ENCODE measurements at regions not wholly inside any gene's neighbourhood (a gene's known extent, or its start where the extent isn't known, plus 50 kb on each side); places are given as distances from the start of the nearest gene placed in this dataset.

DNA sequence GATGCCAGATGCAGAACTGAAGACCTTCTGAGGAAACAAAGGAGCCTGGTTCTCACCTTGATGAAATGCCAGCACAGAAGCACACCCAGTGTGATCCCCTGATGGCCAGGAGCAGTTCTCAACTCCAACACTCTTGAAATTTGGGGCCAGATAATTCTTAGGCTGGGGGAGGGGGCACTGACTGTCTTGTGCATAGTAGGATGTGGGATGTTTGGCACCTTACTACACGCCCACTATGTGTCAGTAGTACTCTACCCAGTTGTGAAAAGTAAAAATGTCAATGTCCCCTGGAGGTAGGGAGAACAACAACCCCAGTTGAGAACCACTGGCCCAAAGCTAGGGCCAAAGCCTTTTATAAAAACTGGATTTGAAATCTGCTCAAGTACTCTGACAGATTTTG lies 398.3 kb upstream of the ARID1B start:
- H3K27me3 ChIP-seq: no peaks in the 10 kb centered on the region
- no peak for ATAC-seq
- no peaks in the 10 kb centered on the region for H3K36me3 ChIP-seq
- peaks cover 0 to 3% (median 0%) of the 10 kb centered on the region in 12 donors for H3K4me1 ChIP-seq
- no peak overlapping the region for H3K27ac ChIP-seq
- intact Hi-C loops (cut with DNase I): no loop called here
- TF ChIP-seq POLR2A (IDR thresholded peaks at IDR 0.05): no peak
- TF ChIP-seq, protein P1, sequence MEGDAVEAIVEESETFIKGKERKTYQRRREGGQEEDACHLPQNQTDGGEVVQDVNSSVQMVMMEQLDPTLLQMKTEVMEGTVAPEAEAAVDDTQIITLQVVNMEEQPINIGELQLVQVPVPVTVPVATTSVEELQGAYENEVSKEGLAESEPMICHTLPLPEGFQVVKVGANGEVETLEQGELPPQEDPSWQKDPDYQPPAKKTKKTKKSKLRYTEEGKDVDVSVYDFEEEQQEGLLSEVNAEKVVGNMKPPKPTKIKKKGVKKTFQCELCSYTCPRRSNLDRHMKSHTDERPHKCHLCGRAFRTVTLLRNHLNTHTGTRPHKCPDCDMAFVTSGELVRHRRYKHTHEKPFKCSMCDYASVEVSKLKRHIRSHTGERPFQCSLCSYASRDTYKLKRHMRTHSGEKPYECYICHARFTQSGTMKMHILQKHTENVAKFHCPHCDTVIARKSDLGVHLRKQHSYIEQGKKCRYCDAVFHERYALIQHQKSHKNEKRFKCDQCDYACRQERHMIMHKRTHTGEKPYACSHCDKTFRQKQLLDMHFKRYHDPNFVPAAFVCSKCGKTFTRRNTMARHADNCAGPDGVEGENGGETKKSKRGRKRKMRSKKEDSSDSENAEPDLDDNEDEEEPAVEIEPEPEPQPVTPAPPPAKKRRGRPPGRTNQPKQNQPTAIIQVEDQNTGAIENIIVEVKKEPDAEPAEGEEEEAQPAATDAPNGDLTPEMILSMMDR (IDR thresholded peaks at IDR 0.05): no peak
- 69 to 91% (median 82%) methylated on average over 1 of the region's 1 CpG for WGBS, 4 donors
- H3K9me3 ChIP-seq: no peaks in the 10 kb centered on the region
- no peak overlapping the region for H3K4me3 ChIP-seq
- DNase-seq: no peak

DNA sequence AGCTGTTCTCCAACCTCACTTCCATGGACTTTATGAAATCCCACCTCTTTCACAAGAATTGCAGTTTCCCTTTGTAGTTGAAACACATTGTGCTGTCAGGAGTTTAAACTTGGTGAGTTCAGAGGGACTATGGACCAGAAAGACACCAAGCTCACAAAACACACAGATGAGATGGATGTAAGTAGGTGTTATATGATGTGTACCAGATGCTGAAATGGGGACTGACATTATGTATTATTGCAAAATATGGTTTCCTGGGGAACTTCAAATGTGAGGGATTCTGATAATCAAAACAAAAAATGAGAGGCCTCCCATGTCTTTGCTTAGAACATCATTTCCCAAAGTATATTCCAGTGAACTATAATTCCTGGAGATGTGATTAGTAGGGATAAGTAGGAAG lies 401.1 kb upstream of the ARID1B start:
- TF ChIP-seq, protein P1 (IDR thresholded peaks at IDR 0.05): no peak
- no peak for ATAC-seq

GRCh38 chr6:156359912-156360311 lies 417.3 kb upstream of the ARID1B start:
- Histone ChIP-seq H3K4me3 (no peak overlapping the region), H3K27me3 (no peaks in the 10 kb centered on the region), H3K4me1 (no peaks in the 10 kb centered on the region), H3K36me3 (no peaks in the 10 kb centered on the region), H3K9me3 (peaks cover 0 to 6% (median 0%) of the 10 kb centered on the region in 12 donors), H3K27ac (no peak overlapping the region)
- no peak for ATAC-seq
- intact Hi-C loops (cut with DNase I): no loop called here
- 91 to 94% (median 94%) methylated on average over 12 of the region's 12 CpGs for WGBS, 4 donors
- no peak for TF ChIP-seq POLR2A (IDR thresholded peaks at IDR 0.05)
- TF ChIP-seq, protein P1 (IDR thresholded peaks at IDR 0.05): no peak
- DNase-seq: no peak

More for the DNA sequence above, 401.1 kb upstream of the ARID1B start:
- H3K9me3 ChIP-seq: no peaks in the 10 kb centered on the region
- H3K27ac ChIP-seq: no peak overlapping the region
- DNase-seq: no peak
- H3K4me3 ChIP-seq: no peak overlapping the region
- intact Hi-C loops (cut with DNase I): no loop called here
- no peaks in the 10 kb centered on the region for H3K27me3 ChIP-seq
- H3K4me1 ChIP-seq: peaks cover 0 to 3% (median 0%) of the 10 kb centered on the region in 12 donors
- H3K36me3 ChIP-seq: no peaks in the 10 kb centered on the region

DNA sequence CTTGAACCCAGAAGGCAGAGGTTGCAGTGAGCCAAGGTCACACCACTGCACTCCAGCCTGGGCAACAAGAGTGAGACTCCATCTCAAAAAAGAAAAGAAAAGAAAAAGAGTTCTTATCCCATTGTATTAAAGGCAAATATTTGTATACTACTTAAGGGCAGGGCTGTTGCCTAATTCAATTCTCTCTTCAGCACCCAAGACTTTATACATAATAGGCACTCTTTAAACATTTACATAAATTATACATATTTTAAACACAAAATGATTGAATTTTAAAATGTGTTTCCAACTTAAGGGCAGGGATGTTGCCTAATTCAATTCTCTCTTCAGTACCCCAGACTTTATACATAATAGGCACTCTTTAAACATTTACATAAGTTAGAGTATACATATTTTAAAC lies 424.3 kb upstream of the ARID1B start:
- H3K36me3 ChIP-seq: no peaks in the 10 kb centered on the region
- peaks cover 0 to 8% (median 0%) of the 10 kb centered on the region in 9 donors for H3K27me3 ChIP-seq
- H3K9me3 ChIP-seq: peaks cover 0 to 6% (median 0%) of the 10 kb centered on the region in 12 donors
- H3K4me1 ChIP-seq: peaks cover 0 to 4% (median 0%) of the 10 kb centered on the region in 12 donors
- no peak overlapping the region for H3K27ac ChIP-seq
- intact Hi-C loops (cut with DNase I): no loop called here
- ATAC-seq (no peak), DNase-seq (no peak)
- H3K4me3 ChIP-seq: no peak overlapping the region
- TF ChIP-seq, protein P1 (IDR thresholded peaks at IDR 0.05): no peak
- TF ChIP-seq POLR2A (IDR thresholded peaks at IDR 0.05): no peak
